NCI-H460 (cell line): ENCODE measurements at regions not wholly inside any gene's neighbourhood (a gene's known extent, or its start where the extent isn't known, plus 50 kb on each side); places are given as distances from the start of the nearest gene placed in this dataset.
"Not testable (repeated sequence)": the region's sequence is repeated elsewhere in the genome, so short reads cannot be mapped to it uniquely, and the experiment has no call there.

Experiments
- DNase-seq: peaks from one replicate; pipeline ENCODE4 v3.0.0-alpha.2; 2016; ENCODE audit warnings: low read depth; ENCODE audit errors: extremely low read depth

GRCh38 chr12:34219046-34219770 is 196.9 kb downstream of the ALG10 start:
- DNase-seq, result no peak

- not testable (repeated sequence) for DNase-seq
Measured at GRCh38 chr12:34220079-34220478, 197.8 kb downstream of the ALG10 start.

GRCh38 chr12:34223640-34224039 is 201.3 kb downstream of the ALG10 start:
- DNase-seq, result no peak

GRCh38 chr12:34226044-34226443 is 203.7 kb downstream of the ALG10 start:
- not testable (repeated sequence) for DNase-seq

- not testable (repeated sequence) for DNase-seq
Measured at GRCh38 chr12:34228046-34228445, 205.8 kb downstream of the ALG10 start.

GRCh38 chr12:34229033-34229432 is 206.7 kb downstream of the ALG10 start:
- not testable (repeated sequence) for DNase-seq

GRCh38 chr12:34233618-34234017 is 211.3 kb downstream of the ALG10 start:
- no peak for DNase-seq

- no peak for DNase-seq
Measured at GRCh38 chr12:34236073-34236472, 213.8 kb downstream of the ALG10 start.

- DNase-seq, result no peak
Measured at GRCh38 chr12:34244608-34245007, 222.3 kb downstream of the ALG10 start.

- DNase-seq, result no peak
Measured at GRCh38 chr12:34249271-34249670, 227.0 kb downstream of the ALG10 start.

- DNase-seq, result not testable (repeated sequence)
Measured at GRCh38 chr12:34251879-34252278, 229.6 kb downstream of the ALG10 start.

GRCh38 chr12:34253674-34254073 is 231.4 kb downstream of the ALG10 start:
- no peak for DNase-seq

- DNase-seq, result no peak
Measured at GRCh38 chr12:34257093-34257492, 234.8 kb downstream of the ALG10 start.

GRCh38 chr12:34262140-34262539 is 239.8 kb downstream of the ALG10 start:
- DNase-seq, result not testable (repeated sequence)

GRCh38 chr12:34264110-34264509 is 241.8 kb downstream of the ALG10 start:
- no peak for DNase-seq

- DNase-seq, result not testable (repeated sequence)
Measured at GRCh38 chr12:34273703-34274102, 251.4 kb downstream of the ALG10 start.

- DNase-seq, result no peak
Measured at GRCh38 chr12:34275129-34275528, 252.8 kb downstream of the ALG10 start.

- no peak for DNase-seq
Measured at GRCh38 chr12:34286483-34286882, 264.2 kb downstream of the ALG10 start.

- no peak for DNase-seq
Measured at GRCh38 chr12:34286934-34287333, 264.6 kb downstream of the ALG10 start.

GRCh38 chr12:34287437-34287836 is 265.1 kb downstream of the ALG10 start:
- DNase-seq, result no peak

- no peak for DNase-seq
Measured at GRCh38 chr12:34287986-34288962, 266.0 kb downstream of the ALG10 start.

- DNase-seq, result no peak
Measured at GRCh38 chr12:34288963-34289345, 266.7 kb downstream of the ALG10 start.
